ENCODE measurements at regions not wholly inside any gene's neighbourhood (a gene's known extent, or its start where the extent isn't known, plus 50 kb on each side); places are given as distances from the start of the nearest gene placed in this dataset.

DNA sequence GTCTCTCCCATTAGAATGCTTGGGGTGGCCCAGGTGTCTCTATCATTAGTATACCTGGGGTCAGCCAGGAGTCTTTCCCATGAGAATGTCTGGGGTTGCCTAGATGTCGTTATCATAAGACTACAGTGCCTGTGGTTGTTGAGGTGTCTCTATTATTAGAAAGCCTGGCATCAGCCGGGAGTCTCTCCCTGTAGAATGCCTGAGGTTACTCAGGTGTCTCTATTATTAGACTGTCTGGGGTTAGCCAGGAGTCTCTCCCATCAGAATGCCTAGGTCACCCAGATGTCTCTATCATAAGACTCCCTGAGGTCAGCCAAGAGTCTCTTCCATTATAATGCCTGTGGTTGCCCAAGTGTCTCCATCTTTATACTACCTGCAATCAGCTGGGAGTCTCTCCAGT, 1541.1 kb downstream of the UQCRFS1 start:
- no peak for TF ChIP-seq POLR2A (IDR thresholded peaks at IDR 0.05)
- TF ChIP-seq, protein P1, sequence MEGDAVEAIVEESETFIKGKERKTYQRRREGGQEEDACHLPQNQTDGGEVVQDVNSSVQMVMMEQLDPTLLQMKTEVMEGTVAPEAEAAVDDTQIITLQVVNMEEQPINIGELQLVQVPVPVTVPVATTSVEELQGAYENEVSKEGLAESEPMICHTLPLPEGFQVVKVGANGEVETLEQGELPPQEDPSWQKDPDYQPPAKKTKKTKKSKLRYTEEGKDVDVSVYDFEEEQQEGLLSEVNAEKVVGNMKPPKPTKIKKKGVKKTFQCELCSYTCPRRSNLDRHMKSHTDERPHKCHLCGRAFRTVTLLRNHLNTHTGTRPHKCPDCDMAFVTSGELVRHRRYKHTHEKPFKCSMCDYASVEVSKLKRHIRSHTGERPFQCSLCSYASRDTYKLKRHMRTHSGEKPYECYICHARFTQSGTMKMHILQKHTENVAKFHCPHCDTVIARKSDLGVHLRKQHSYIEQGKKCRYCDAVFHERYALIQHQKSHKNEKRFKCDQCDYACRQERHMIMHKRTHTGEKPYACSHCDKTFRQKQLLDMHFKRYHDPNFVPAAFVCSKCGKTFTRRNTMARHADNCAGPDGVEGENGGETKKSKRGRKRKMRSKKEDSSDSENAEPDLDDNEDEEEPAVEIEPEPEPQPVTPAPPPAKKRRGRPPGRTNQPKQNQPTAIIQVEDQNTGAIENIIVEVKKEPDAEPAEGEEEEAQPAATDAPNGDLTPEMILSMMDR (IDR thresholded peaks at IDR 0.05): no peak
